Psoas muscle (tissue), 7 donors: ENCODE measurements at regions not wholly inside any gene's neighbourhood (a gene's known extent, or its start where the extent isn't known, plus 50 kb on each side); places are given as distances from the start of the nearest gene placed in this dataset.

Source experiments
- ATAC-seq, 4 donors: fragments of 200-7000 bp; cut with Tn5 transposase; one replicate each; pipeline ENCODE4 v1.9.1; 2020; ENCODE audit warnings: moderate library complexity in 3 of 4, mild to moderate bottlenecking in 2 of 4
- DNase-seq, 2 donors: peaks; one replicate each; pipeline ENCODE4 v3.0.0-alpha.2; 2020
- H3K27ac ChIP-seq: fragments of 200-600 bp; one replicate; pipeline ENCODE4 v1.8.0; 2022
- H3K27me3 ChIP-seq, 3 donors: fragments of 200-600 bp in 1 of 3; one replicate each; pipeline versions ENCODE4 v1.6.1 to v1.8.0; 2013 to 2022; ENCODE audit warnings: low read length in 2 of 3, mild to moderate bottlenecking in 2 of 3, moderate library complexity in 1 of 3; ENCODE audit not compliant: insufficient read depth in 3 of 3
- H3K36me3 ChIP-seq, 2 donors: fragments of 200-600 bp in 1 of 2; one replicate each; pipeline versions ENCODE4 v1.6.1 to v1.8.0; 2013 to 2022; ENCODE audit warnings: low read depth in 1 of 2, mild to moderate bottlenecking in 1 of 2, moderate library complexity in 1 of 2; ENCODE audit not compliant: insufficient read depth in 1 of 2
- H3K4me1 ChIP-seq: fragments of 200-600 bp; one replicate; pipeline ENCODE4 v1.8.0; 2022
- H3K4me3 ChIP-seq: fragments of 200-600 bp; one replicate; pipeline ENCODE4 v1.8.0; 2022; ENCODE audit warnings: mild to moderate bottlenecking
- H3K9me3 ChIP-seq: fragments of 200-600 bp; one replicate; pipeline ENCODE4 v1.8.0; 2022
- WGBS, 3 donors: extraction: QIAGEN DNeasy Blood & Tissue Kit; methylation state at CpG; one replicate each; pipeline versions ENCODE4 v1.1.6 to v1.1.7; 2013; 5-methylcytosine and 5-hydroxymethylcytosine counted together
- intact Hi-C, 2 donors: fragments of 100-400 bp; cut with DNase I; formaldehyde crosslinking; loops; one replicate each; pipeline versions ENCODE4 v1.11.0 to v1.14.2; 2022
- TF ChIP-seq, protein P1 (sequence below): fragments of 200-600 bp; IDR thresholded peaks from one replicate; pipeline ENCODE4 v1.8.0; 2022; ENCODE audit warnings: antibody characterized with exemption
- donor health status: healthy with polysubstance abuse.
- donor health status: DM: no; HTN: no; CAD: no; lungs with moderate emphysema.
- donor health status: Bipolar disorder and iron deficiency.
- donor health status: healthy.
- donor health status: DM: yes; HTN: yes; CAD: no.
- donor health status: DM: no; HTN: no; CAD: no.
- donor health status: DM: yes; HTN: yes; CAD: no.

DNA sequence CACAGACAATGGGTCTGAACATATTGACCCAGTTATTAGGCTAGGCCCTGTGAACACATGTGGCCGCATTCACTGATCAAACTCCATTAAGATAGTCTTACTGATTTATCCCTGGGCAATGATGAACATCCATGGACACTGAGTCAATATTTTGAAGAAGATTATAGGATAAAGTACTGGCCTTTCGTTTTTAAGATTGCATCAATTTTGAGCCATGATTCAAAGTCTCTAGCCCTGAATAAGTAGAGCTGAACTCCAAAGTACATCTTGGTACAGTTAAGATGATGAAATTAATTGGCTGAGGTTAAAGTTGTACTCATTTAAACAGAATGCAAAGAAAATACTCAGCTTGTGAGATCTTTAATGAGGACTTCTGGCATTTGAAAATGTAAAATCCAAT, 1581.9 kb downstream of the EFNB2 start:
- Histone ChIP-seq H3K36me3 (no peaks in the 10 kb centered on the region), H3K4me3 (no peak overlapping the region), H3K9me3 (no peaks in the 10 kb centered on the region), H3K27me3 (no peaks in the 10 kb centered on the region), H3K27ac (no peak overlapping the region), H3K4me1 (no peaks in the 10 kb centered on the region)
- TF ChIP-seq, protein P1, sequence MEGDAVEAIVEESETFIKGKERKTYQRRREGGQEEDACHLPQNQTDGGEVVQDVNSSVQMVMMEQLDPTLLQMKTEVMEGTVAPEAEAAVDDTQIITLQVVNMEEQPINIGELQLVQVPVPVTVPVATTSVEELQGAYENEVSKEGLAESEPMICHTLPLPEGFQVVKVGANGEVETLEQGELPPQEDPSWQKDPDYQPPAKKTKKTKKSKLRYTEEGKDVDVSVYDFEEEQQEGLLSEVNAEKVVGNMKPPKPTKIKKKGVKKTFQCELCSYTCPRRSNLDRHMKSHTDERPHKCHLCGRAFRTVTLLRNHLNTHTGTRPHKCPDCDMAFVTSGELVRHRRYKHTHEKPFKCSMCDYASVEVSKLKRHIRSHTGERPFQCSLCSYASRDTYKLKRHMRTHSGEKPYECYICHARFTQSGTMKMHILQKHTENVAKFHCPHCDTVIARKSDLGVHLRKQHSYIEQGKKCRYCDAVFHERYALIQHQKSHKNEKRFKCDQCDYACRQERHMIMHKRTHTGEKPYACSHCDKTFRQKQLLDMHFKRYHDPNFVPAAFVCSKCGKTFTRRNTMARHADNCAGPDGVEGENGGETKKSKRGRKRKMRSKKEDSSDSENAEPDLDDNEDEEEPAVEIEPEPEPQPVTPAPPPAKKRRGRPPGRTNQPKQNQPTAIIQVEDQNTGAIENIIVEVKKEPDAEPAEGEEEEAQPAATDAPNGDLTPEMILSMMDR, result no peak
- intact Hi-C loops, result no loop called here
- ATAC-seq (no peak), DNase-seq (no peak)
- WGBS, 3 donors, result 76 to 91% (median 85%) methylated on average over 2 of the region's 2 CpGs

DNA sequence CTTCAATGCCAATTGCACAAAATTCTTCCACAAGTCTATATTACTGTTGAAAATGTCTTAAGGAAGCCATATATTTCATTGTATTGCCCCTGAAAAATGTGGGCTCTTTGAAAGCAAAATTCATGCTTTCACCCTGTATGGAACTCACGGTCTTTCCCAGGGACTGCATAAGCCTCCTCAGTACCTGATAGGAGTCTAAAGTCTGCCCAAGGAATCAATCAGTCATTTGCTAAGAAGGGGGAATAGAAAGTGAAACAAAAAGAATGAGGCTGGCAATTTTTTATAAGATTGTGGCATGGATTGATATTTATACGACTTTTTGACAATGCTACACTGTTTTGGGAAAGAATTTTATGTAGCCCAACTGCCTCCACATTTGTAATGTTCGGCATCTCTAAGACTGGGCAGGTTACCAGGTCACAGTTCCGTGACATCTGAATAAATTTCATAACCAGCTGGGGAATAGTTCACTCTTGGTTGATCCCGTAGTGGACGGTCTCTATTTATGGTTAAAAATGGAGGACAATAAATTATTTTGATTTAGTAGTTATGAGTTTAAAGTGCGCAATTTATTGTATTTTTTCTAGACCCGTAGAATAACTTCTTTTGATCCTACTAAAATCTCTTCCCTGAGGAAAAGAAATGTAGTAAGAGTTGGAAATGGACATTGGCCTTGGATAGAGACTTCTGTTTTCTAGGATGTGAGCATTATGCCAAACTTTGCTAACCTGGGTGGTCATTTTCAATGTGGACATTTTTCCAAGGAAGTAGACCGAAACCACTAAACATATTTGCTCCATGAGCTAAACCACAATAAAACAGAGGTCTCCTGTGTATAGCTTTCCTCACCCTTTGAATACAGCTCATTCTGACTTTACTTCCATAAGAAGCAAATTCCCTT, 1585.4 kb downstream of the EFNB2 start:
- no peaks in the 10 kb centered on the region for H3K9me3 ChIP-seq
- H3K4me1 ChIP-seq, result no peaks in the 10 kb centered on the region
- WGBS, 3 donors, result 35 to 46% (median 37%) methylated on average over 9 of the region's 9 CpGs
- DNase-seq (no peak), ATAC-seq (no peak)
- H3K4me3 ChIP-seq, result no peak overlapping the region
- no peaks in the 10 kb centered on the region for H3K36me3 ChIP-seq
- TF ChIP-seq, protein P1, result no peak
- H3K27me3 ChIP-seq, result no peaks in the 10 kb centered on the region
- no peak overlapping the region for H3K27ac ChIP-seq
- intact Hi-C loops, result no loop called here

DNA sequence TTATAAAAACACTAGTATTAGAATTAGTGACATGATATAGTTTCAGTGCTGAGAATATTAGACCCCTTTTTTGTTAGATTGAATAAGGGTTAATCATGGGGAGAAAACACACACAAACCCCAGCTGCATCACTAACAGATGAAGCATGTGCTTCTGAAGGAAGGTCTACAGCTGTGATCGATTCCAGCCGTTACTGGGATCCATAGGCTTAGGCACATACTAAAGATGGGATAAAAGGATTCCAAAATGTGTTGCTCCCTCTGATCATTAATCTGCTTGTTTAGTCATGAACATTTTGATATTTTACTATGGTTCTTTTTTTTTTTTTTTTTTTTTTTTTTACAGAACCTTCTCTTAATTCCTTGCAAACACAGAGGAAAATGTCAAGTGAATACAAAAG, 1591.3 kb downstream of the EFNB2 start:
- no peak for ATAC-seq
- Histone ChIP-seq H3K9me3 (no peaks in the 10 kb centered on the region), H3K27ac (no peak overlapping the region), H3K27me3 (no peaks in the 10 kb centered on the region), H3K4me3 (no peak overlapping the region), H3K4me1 (no peaks in the 10 kb centered on the region), H3K36me3 (no peaks in the 10 kb centered on the region)
- WGBS, 3 donors, result 35 to 49% (median 36%) methylated on average over 2 of the region's 2 CpGs
- TF ChIP-seq, protein P1, result no peak
- no peak for DNase-seq
- intact Hi-C loops, result no loop called here

DNA sequence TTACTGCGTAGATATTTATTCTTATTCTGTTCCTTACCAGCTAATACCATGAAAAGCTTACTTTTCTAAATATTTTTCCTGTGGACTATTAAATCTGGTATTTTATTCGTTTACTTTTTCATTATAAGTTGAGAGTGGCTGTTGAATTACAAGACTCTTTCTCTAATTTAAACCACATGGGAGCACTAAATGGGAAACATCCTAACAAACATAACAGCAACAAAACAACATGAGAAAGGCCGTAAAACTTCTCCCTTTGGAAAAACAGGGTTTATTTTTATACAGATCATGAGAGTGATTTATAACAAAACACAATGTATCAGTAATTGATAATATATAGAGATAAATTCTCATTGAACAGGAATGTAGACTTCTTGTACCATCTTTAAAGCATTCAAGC, 1592.1 kb downstream of the EFNB2 start:
- no peak overlapping the region for H3K27ac ChIP-seq
- H3K9me3 ChIP-seq, result no peaks in the 10 kb centered on the region
- no peak overlapping the region for H3K4me3 ChIP-seq
- ATAC-seq, result no peak
- TF ChIP-seq, protein P1, result no peak
- no peaks in the 10 kb centered on the region for H3K4me1 ChIP-seq
- DNase-seq, result no peak
- intact Hi-C loops, result no loop called here
- WGBS, 3 donors, result 81 to 84% (median 83%) methylated on average over 3 of the region's 3 CpGs
- H3K27me3 ChIP-seq, result no peaks in the 10 kb centered on the region
- no peaks in the 10 kb centered on the region for H3K36me3 ChIP-seq

DNA sequence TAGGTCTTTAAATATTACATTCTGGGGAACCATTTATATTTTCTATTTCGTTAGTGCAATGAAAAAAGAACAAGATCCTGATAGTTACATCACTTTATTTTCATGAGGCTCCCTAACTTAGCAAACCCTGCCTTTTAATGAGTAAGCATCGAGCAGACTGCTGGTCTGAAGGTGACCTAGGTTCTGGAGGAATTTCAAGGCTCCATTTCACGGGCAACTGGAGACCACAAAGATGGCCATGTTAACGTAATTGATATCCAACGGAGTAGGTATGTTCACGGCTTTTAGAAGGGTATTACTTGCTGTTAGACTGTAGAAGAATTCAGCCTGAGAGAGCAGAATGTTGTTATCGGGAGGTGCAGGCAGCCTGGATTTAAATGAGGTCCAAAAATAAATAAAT, 1597.6 kb downstream of the EFNB2 start:
- Histone ChIP-seq H3K4me3 (no peak overlapping the region), H3K27me3 (no peaks in the 10 kb centered on the region)
- WGBS, 3 donors, result 35 to 47% (median 35%) methylated on average over 7 of the region's 7 CpGs

More for the DNA sequence above, 1597.6 kb downstream of the EFNB2 start:
- H3K36me3 ChIP-seq, result no peaks in the 10 kb centered on the region
- no peaks in the 10 kb centered on the region for H3K4me1 ChIP-seq
- no peaks in the 10 kb centered on the region for H3K9me3 ChIP-seq
- TF ChIP-seq, protein P1, result no peak
- intact Hi-C loops, result no loop called here
- DNase-seq, result no peak
- no peak for ATAC-seq
- no peak overlapping the region for H3K27ac ChIP-seq
